K562 (cell line): ENCODE measurements at regions not wholly inside any gene's neighbourhood (a gene's known extent, or its start where the extent isn't known, plus 50 kb on each side); places are given as distances from the start of the nearest gene placed in this dataset.

Experiments
- ATAC-seq: fragments of 200-7000 bp; cut with Tn5 transposase; 3 replicates; pipeline ENCODE4 v1.9.1; 2020; ENCODE audit warnings: moderate library complexity
- BruUV-seq: library from RNA; stranded (reverse); fragments of 400-500 nt; replicated peaks from 2 replicates; lab custom pipeline; 2021; lab: Mats Ljungman, UMichigan
- CTCF ChIA-PET: fragments of 300-600 bp; formaldehyde crosslinking; extraction: SDS; loops from one replicate; lab custom pipeline; 2021; ENCODE audit warnings: low intra/inter-chr PET ratio; lab: Yijun Ruan, JAX
- POLR2A ChIA-PET: fragments of 300-600, 350-650 bp; sonication (Branson Sonifier 250); formaldehyde crosslinking; extraction: SDS; loops from one replicate; lab custom pipeline; 2021; ENCODE audit warnings: antibody characterized with exemption, inconsistent platforms; lab: Yijun Ruan, JAX
- DNase-seq, 4 experiments: peaks; one replicate each; pipeline versions ENCODE4 v3.0.0 to v3.0.0-alpha.2; 2011 to 2018; ENCODE audit warnings: low spot score in 3 of 4, mixed read lengths in 3 of 4; ENCODE audit errors: extremely low read depth in 1 of 4
- FAIRE-seq: peaks from 2 replicates; lab custom pipeline; 2011; peaks lifted over from hg19 to GRCh38; lab: Jason Lieb, UNC
- H2AFZ ChIP-seq: 2 replicates; pipeline ENCODE4 v1.6.0; 2011; ENCODE audit warnings: low read depth, low read length, control low read depth, inconsistent platforms
- H3K27ac ChIP-seq: fragments of 200-600 bp; 3 replicates; pipeline ENCODE4 v1.8.0; 2011; ENCODE audit warnings: low read depth, mild to moderate bottlenecking, control low read depth, inconsistent platforms, low read length, moderate library complexity, mixed read lengths; ENCODE audit errors: extremely low read depth
- H3K27me3 ChIP-seq, 2 experiments: fragments of 300-600 bp in 1 of 2; 2 replicates in 1 of 2; 3 replicates in 1 of 2; pipeline versions ENCODE4 v1.6.0 to v1.8.0; 2011; ENCODE audit warnings: inconsistent platforms in 2 of 2, low read length in 2 of 2, mild to moderate bottlenecking in 1 of 2, mixed read lengths in 1 of 2, moderate library complexity in 1 of 2; ENCODE audit not compliant: control insufficient read depth in 2 of 2, insufficient read depth in 2 of 2
- H3K36me3 ChIP-seq: fragments of 300-600 bp; 3 replicates; pipeline ENCODE4 v1.8.0; 2011; ENCODE audit warnings: mild to moderate bottlenecking, low read length, inconsistent platforms; ENCODE audit not compliant: control insufficient read depth, insufficient read depth
- H3K4me1 ChIP-seq, 2 experiments: fragments of 200-600 bp in 1 of 2; replicated peaks in 1 of 2; 2 replicates in 1 of 2; 3 replicates in 1 of 2; pipeline versions ENCODE4 v1.5.1 to v1.8.0; 2011; ENCODE audit warnings: inconsistent platforms in 2 of 2, low read length in 2 of 2, mild to moderate bottlenecking in 1 of 2, mixed read lengths in 1 of 2, moderate library complexity in 1 of 2; ENCODE audit not compliant: control insufficient read depth in 2 of 2, insufficient read depth in 2 of 2
- H3K4me2 ChIP-seq: 2 replicates; pipeline ENCODE4 v1.6.1; 2011; ENCODE audit warnings: low read length, control low read depth, inconsistent platforms, mixed read lengths; ENCODE audit not compliant: insufficient read depth
- H3K4me3 ChIP-seq: fragments of 200-600 bp; sonication (generic), shearing (Covaris generic); 2 replicates; pipeline ENCODE4 v1.5.1; 2016; ENCODE audit warnings: control low read depth, inconsistent platforms
- H3K79me2 ChIP-seq: fragments of 200-600 bp; 3 replicates; pipeline ENCODE4 v1.8.0; 2011; ENCODE audit warnings: low read length, inconsistent platforms; ENCODE audit not compliant: control insufficient read depth, insufficient read depth
- H3K9ac ChIP-seq, 2 experiments: 2 replicates each; pipeline versions ENCODE4 v1.6.0 to v1.6.1; 2011; ENCODE audit warnings: low read depth in 2 of 2, low read length in 2 of 2, control low read depth in 1 of 2, inconsistent platforms in 1 of 2, mild to moderate bottlenecking in 1 of 2, mixed read lengths in 1 of 2; ENCODE audit not compliant: insufficient read depth in 1 of 2
- H3K9me1 ChIP-seq: one replicate; pipeline ENCODE4 v1.6.0; 2011; ENCODE audit warnings: inconsistent platforms, mild to moderate bottlenecking, low read length, moderate library complexity; ENCODE audit not compliant: control insufficient read depth, insufficient read depth
- H3K9me3 ChIP-seq: replicated peaks from 2 replicates; pipeline ENCODE4 v1.5.1; 2011; ENCODE audit warnings: low read depth, low read length, inconsistent platforms; ENCODE audit not compliant: control insufficient read depth, insufficient read depth
- H4K20me1 ChIP-seq: replicated peaks from 2 replicates; pipeline ENCODE4 v1.6.1; 2011; ENCODE audit warnings: low read length, inconsistent platforms, mixed read lengths; ENCODE audit not compliant: control insufficient read depth, insufficient read depth
- WGBS: fragments of 100-300 bp; shearing (Covaris generic); methylation state at CpG from one replicate; pipeline ENCODE4 v1.1.6; 2016; ENCODE audit warnings: low coverage, mixed read lengths; ENCODE audit not compliant: insufficient coverage; ENCODE audit errors: missing lambda C conversion rate; 5-methylcytosine and 5-hydroxymethylcytosine counted together
- in situ Hi-C: fragments of 300-500 bp; cut with MboI; formaldehyde crosslinking; loops from 4 replicates; pipeline ENCODE4 v1.15.0; 2018; ENCODE audit warnings: inconsistent platforms, mixed read lengths
- intact Hi-C: fragments of 100-400 bp; cut with micrococcal nuclease; formaldehyde crosslinking; loops from 2 replicates; pipeline ENCODE4 v1.14.2; 2022
- TF ChIP-seq, protein P1 (sequence below): fragments of 250-450 bp; sonication (Bioruptor Pico); IDR thresholded peaks from 2 replicates; pipeline ENCODE4 v1.4.0; 2020

DNA sequence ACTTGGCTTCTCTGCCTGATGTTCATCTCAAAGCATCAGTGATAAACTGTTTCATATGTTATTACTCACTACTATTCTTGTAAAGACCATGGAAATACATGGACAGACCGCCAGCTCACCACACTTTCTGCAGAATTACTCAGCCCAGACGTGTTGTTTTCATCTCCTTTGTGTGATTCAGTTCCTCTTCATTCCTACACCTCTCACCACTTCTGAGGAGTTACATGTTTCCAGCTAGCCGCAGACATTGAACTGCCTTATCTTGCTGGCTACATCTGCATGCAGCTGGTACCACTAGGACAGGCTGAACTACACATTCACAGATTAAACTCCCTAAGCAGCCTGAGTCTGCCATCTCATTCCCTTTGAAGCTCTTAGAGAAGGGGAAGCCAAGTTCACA, 443.2 kb upstream of the FGF16 start:
- TF ChIP-seq, protein P1, sequence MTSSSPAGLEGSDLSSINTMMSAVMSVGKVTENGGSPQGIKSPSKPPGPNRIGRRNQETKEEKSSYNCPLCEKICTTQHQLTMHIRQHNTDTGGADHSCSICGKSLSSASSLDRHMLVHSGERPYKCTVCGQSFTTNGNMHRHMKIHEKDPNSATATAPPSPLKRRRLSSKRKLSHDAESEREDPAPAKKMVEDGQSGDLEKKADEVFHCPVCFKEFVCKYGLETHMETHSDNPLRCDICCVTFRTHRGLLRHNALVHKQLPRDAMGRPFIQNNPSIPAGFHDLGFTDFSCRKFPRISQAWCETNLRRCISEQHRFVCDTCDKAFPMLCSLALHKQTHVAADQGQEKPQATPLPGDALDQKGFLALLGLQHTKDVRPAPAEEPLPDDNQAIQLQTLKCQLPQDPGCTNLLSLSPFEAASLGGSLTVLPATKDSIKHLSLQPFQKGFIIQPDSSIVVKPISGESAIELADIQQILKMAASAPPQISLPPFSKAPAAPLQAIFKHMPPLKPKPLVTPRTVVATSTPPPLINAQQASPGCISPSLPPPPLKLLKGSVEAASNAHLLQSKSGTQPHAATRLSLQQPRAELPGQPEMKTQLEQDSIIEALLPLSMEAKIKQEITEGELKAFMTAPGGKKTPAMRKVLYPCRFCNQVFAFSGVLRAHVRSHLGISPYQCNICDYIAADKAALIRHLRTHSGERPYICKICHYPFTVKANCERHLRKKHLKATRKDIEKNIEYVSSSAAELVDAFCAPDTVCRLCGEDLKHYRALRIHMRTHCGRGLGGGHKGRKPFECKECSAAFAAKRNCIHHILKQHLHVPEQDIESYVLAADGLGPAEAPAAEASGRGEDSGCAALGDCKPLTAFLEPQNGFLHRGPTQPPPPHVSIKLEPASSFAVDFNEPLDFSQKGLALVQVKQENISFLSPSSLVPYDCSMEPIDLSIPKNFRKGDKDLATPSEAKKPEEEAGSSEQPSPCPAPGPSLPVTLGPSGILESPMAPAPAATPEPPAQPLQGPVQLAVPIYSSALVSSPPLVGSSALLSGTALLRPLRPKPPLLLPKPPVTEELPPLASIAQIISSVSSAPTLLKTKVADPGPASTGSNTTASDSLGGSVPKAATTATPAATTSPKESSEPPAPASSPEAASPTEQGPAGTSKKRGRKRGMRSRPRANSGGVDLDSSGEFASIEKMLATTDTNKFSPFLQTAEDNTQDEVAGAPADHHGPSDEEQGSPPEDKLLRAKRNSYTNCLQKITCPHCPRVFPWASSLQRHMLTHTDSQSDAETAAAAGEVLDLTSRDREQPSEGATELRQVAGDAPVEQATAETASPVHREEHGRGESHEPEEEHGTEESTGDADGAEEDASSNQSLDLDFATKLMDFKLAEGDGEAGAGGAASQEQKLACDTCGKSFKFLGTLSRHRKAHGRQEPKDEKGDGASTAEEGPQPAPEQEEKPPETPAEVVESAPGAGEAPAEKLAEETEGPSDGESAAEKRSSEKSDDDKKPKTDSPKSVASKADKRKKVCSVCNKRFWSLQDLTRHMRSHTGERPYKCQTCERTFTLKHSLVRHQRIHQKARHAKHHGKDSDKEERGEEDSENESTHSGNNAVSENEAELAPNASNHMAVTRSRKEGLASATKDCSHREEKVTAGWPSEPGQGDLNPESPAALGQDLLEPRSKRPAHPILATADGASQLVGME (CRISPR knock-in tag): no peak
- 4% methylated on average over 3 of the region's 3 CpGs for WGBS
- ChIA-PET POLR2A (no interaction called here), CTCF (no interaction called here)
- intact Hi-C loops: no loop called here
- Histone ChIP-seq H3K36me3 (no peaks in the 10 kb centered on the region), H3K79me2 (no peaks in the 10 kb centered on the region), H3K27me3 (no peaks in the 10 kb centered on the region), H3K9me3 (no peaks in the 10 kb centered on the region), H3K9ac (no peak overlapping the region), H3K4me1 (no peaks in the 10 kb centered on the region), H3K27ac (no peak overlapping the region), H2AFZ (no peak overlapping the region), H3K4me3 (no peak overlapping the region), H3K9me1 (no peaks in the 10 kb centered on the region), H3K4me2 (no peak overlapping the region), H4K20me1 (no peaks in the 10 kb centered on the region)
- BruUV-seq: no TSS peak
- in situ Hi-C loops: no loop called here
- DNase-seq (no peak), ATAC-seq (no peak), FAIRE-seq (no peak)
